GM12878 (cell line): ENCODE measurements at regions not wholly inside any gene's neighbourhood (a gene's known extent, or its start where the extent isn't known, plus 50 kb on each side); places are given as distances from the start of the nearest gene placed in this dataset.

Source experiments
- ATF2 ChIP-seq: IDR thresholded peaks from 2 replicates; pipeline ENCODE4 v1.6.1; 2012; ENCODE audit warnings: low read length, inconsistent platforms
- BMI1 ChIP-seq: fragments of 450-650 bp; IDR thresholded peaks from 2 replicates; pipeline ENCODE4 v1.6.1; 2016; ENCODE audit warnings: mild to moderate bottlenecking, moderate library complexity, borderline replicate concordance
- ESRRA ChIP-seq: IDR thresholded peaks from 2 replicates; pipeline ENCODE4 v1.6.1; 2012; ENCODE audit warnings: mild to moderate bottlenecking, low read length, improper control_type of control experiment
- IKZF2 ChIP-seq, 2 experiments: fragments of 450-650 bp; IDR thresholded peaks; 2 replicates each; pipeline ENCODE4 v1.6.1; 2017; ENCODE audit warnings: mild to moderate bottlenecking in 2 of 2, moderate library complexity in 2 of 2
- NFXL1 ChIP-seq: fragments of 450-650 bp; IDR thresholded peaks from 2 replicates; pipeline ENCODE4 v1.6.1; 2017; ENCODE audit warnings: antibody characterized with exemption, mild to moderate bottlenecking, borderline replicate concordance
- NR2F1 ChIP-seq: fragments of 450-650 bp; conservative IDR thresholded peaks from 2 replicates; pipeline ENCODE4 v1.6.1; 2017; ENCODE audit warnings: mild to moderate bottlenecking
- PAX5 ChIP-seq: IDR thresholded peaks from 2 replicates; pipeline ENCODE4 v1.6.1; 2011; ENCODE audit warnings: low read depth, low read length, borderline replicate concordance
- RAD21 ChIP-seq: IDR thresholded peaks from 2 replicates; pipeline ENCODE4 v1.6.1; 2011; ENCODE audit warnings: mild to moderate bottlenecking, low read depth, low read length, moderate library complexity; ENCODE audit not compliant: insufficient read depth
- REST ChIP-seq: IDR thresholded peaks from 2 replicates; pipeline ENCODE4 v1.6.1; 2012; ENCODE audit warnings: mild to moderate bottlenecking, low read depth, low read length
- RFX5 ChIP-seq: IDR thresholded peaks from 2 replicates; pipeline ENCODE4 v1.6.1; 2011; ENCODE audit warnings: low read depth, low read length, improper control_type of control experiment
- RUNX3 ChIP-seq: IDR thresholded peaks from 2 replicates; pipeline ENCODE4 v1.6.1; 2012; ENCODE audit warnings: low read length, inconsistent platforms
- STAT3 ChIP-seq: IDR thresholded peaks from 2 replicates; pipeline ENCODE4 v1.6.1; 2011; ENCODE audit warnings: low read depth, low read length, improper control_type of control experiment
- TARDBP ChIP-seq: IDR thresholded peaks from 2 replicates; pipeline ENCODE4 v1.6.1; 2016; ENCODE audit warnings: borderline replicate concordance
- TF ChIP-seq, protein P1 (sequence below): fragments of 150-350 bp; IDR thresholded peaks from 2 replicates; pipeline ENCODE4 v1.6.1; 2014; ENCODE audit warnings: mild to moderate bottlenecking, low read depth, low read length
- TF ChIP-seq, protein P2 (sequence below): fragments of 450-650 bp; IDR thresholded peaks from 2 replicates; pipeline ENCODE4 v1.6.1; 2018; ENCODE audit warnings: mild to moderate bottlenecking, low read depth, moderate library complexity; ENCODE audit not compliant: partially characterized antibody
- TF ChIP-seq, protein P3 (sequence below): fragments of 150-350 bp; IDR thresholded peaks from 2 replicates; pipeline ENCODE4 v1.6.1; 2016; ENCODE audit warnings: low read depth, low read length

- TF ChIP-seq, protein P1, sequence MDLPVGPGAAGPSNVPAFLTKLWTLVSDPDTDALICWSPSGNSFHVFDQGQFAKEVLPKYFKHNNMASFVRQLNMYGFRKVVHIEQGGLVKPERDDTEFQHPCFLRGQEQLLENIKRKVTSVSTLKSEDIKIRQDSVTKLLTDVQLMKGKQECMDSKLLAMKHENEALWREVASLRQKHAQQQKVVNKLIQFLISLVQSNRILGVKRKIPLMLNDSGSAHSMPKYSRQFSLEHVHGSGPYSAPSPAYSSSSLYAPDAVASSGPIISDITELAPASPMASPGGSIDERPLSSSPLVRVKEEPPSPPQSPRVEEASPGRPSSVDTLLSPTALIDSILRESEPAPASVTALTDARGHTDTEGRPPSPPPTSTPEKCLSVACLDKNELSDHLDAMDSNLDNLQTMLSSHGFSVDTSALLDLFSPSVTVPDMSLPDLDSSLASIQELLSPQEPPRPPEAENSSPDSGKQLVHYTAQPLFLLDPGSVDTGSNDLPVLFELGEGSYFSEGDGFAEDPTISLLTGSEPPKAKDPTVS, result no peak
- no peak for TF ChIP-seq NFXL1
- TF ChIP-seq ESRRA, result no peak
- TF ChIP-seq REST, result no peak
- TF ChIP-seq, protein P2, sequence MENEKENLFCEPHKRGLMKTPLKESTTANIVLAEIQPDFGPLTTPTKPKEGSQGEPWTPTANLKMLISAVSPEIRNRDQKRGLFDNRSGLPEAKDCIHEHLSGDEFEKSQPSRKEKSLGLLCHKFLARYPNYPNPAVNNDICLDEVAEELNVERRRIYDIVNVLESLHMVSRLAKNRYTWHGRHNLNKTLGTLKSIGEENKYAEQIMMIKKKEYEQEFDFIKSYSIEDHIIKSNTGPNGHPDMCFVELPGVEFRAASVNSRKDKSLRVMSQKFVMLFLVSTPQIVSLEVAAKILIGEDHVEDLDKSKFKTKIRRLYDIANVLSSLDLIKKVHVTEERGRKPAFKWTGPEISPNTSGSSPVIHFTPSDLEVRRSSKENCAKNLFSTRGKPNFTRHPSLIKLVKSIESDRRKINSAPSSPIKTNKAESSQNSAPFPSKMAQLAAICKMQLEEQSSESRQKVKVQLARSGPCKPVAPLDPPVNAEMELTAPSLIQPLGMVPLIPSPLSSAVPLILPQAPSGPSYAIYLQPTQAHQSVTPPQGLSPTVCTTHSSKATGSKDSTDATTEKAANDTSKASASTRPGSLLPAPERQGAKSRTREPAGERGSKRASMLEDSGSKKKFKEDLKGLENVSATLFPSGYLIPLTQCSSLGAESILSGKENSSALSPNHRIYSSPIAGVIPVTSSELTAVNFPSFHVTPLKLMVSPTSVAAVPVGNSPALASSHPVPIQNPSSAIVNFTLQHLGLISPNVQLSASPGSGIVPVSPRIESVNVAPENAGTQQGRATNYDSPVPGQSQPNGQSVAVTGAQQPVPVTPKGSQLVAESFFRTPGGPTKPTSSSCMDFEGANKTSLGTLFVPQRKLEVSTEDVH, result no peak
- TF ChIP-seq STAT3, result 0 out of 2 replicates have a peak, but pooled peaks have one; percentile 20
- peak; percentile 78 for TF ChIP-seq BMI1
- TF ChIP-seq, protein P3, sequence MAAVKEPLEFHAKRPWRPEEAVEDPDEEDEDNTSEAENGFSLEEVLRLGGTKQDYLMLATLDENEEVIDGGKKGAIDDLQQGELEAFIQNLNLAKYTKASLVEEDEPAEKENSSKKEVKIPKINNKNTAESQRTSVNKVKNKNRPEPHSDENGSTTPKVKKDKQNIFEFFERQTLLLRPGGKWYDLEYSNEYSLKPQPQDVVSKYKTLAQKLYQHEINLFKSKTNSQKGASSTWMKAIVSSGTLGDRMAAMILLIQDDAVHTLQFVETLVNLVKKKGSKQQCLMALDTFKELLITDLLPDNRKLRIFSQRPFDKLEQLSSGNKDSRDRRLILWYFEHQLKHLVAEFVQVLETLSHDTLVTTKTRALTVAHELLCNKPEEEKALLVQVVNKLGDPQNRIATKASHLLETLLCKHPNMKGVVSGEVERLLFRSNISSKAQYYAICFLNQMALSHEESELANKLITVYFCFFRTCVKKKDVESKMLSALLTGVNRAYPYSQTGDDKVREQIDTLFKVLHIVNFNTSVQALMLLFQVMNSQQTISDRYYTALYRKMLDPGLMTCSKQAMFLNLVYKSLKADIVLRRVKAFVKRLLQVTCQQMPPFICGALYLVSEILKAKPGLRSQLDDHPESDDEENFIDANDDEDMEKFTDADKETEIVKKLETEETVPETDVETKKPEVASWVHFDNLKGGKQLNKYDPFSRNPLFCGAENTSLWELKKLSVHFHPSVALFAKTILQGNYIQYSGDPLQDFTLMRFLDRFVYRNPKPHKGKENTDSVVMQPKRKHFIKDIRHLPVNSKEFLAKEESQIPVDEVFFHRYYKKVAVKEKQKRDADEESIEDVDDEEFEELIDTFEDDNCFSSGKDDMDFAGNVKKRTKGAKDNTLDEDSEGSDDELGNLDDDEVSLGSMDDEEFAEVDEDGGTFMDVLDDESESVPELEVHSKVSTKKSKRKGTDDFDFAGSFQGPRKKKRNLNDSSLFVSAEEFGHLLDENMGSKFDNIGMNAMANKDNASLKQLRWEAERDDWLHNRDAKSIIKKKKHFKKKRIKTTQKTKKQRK, result no peak
- TF ChIP-seq NR2F1, result peak; percentile 89
- TF ChIP-seq TARDBP, result no peak
- no peak for TF ChIP-seq RFX5
- TF ChIP-seq RAD21, result no peak
- TF ChIP-seq PAX5, result peak; percentile 47
- TF ChIP-seq RUNX3, result peak; percentile 48
- peak; percentile 85 to 92 for TF ChIP-seq IKZF2 (IDR thresholded peaks at IDR 0.05)
- TF ChIP-seq ATF2, result peak; percentile 56; the same call in 1 of the 2 replicates
Measured at GRCh38 chr5:45793638-45794532, 97.7 kb upstream of the HCN1 start (continued).
